ENCODE measurements at regions not wholly inside any gene's neighbourhood (a gene's known extent, or its start where the extent isn't known, plus 50 kb on each side); places are given as distances from the start of the nearest gene placed in this dataset.

DNA sequence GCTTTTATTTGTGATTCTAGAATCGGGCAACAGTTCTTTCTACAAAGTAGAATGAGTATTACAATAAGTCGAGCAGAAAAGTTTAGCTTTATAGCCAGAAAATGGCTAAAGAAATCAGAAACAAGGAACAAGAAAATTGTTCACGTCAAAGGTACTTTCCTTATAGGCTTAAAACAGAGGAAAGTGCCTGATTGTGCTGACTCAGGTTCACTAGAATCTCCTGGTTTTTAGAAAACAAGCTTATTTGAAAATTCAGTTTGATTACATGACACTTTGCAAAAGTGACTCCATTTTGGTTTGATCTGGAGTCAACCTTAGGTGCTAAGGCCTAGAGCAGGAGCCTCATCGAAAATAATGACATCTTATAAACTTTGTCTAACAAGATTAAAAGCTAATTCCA is 564.7 kb upstream of the FLRT2 start:
- TF ChIP-seq TCF7L2 (IDR thresholded peaks at IDR 0.05; ENCODE audit: borderline replicate concordance, low read depth, low read length) (no peak), ZNF133 (tag by site-specific recombination; IDR thresholded peaks at IDR 0.05) (no peak), SALL2 (tag by site-specific recombination; IDR thresholded peaks at IDR 0.05; ENCODE audit: borderline replicate concordance) (no peak), ZNF280D (tag by site-specific recombination; IDR thresholded peaks at IDR 0.05) (no peak), SCRT2 (tag by site-specific recombination; IDR thresholded peaks at IDR 0.05) (no peak), ZBTB7A (tag by site-specific recombination; IDR thresholded peaks at IDR 0.05; ENCODE audit: low read depth) (no peak), ZNF610 (tag by site-specific recombination; IDR thresholded peaks at IDR 0.05; ENCODE audit: borderline replicate concordance) (no peak)
- TF ChIP-seq, protein P1, sequence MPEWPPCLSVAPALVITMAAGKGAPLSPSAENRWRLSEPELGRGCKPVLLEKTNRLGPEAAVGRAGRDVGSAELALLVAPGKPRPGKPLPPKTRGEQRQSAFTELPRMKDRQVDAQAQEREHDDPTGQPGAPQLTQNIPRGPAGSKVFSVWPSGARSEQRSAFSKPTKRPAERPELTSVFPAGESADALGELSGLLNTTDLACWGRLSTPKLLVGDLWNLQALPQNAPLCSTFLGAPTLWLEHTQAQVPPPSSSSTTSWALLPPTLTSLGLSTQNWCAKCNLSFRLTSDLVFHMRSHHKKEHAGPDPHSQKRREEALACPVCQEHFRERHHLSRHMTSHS (tag by site-specific recombination; IDR thresholded peaks at IDR 0.05): no peak
- TF ChIP-seq, protein P2, sequence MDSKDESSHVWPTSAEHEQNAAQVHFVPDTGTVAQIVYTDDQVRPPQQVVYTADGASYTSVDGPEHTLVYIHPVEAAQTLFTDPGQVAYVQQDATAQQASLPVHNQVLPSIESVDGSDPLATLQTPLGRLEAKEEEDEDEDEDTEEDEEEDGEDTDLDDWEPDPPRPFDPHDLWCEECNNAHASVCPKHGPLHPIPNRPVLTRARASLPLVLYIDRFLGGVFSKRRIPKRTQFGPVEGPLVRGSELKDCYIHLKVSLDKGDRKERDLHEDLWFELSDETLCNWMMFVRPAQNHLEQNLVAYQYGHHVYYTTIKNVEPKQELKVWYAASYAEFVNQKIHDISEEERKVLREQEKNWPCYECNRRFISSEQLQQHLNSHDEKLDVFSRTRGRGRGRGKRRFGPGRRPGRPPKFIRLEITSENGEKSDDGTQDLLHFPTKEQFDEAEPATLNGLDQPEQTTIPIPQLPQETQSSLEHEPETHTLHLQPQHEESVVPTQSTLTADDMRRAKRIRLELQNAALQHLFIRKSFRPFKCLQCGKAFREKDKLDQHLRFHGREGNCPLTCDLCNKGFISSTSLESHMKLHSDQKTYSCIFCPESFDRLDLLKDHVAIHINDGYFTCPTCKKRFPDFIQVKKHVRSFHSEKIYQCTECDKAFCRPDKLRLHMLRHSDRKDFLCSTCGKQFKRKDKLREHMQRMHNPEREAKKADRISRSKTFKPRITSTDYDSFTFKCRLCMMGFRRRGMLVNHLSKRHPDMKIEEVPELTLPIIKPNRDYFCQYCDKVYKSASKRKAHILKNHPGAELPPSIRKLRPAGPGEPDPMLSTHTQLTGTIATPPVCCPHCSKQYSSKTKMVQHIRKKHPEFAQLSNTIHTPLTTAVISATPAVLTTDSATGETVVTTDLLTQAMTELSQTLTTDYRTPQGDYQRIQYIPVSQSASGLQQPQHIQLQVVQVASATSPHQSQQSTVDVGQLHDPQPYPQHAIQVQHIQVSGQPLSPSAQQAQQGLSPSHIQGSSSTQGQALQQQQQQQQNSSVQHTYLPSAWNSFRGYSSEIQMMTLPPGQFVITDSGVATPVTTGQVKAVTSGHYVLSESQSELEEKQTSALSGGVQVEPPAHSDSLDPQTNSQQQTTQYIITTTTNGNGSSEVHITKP (tag by site-specific recombination; IDR thresholded peaks at IDR 0.05): no peak
- CTCF ChIA-PET: interaction anchor here (0.9 kb wide), 1 partner anchor 8 kb away, joined by 3 read pairs; no protein-coding TSS in a partner anchor

GRCh38 chr14:84969501-84969900 is 560.4 kb upstream of the FLRT2 start:
- no peaks in the 10 kb centered on the region for H3K36me3 ChIP-seq (ENCODE audit: control insufficient read depth in 2 of 2, insufficient read depth in 1 of 2, low read length in 2 of 2)
- H3K27ac ChIP-seq (ENCODE audit: extremely low read depth, low read depth, low read length): no peak overlapping the region
- no peaks in the 10 kb centered on the region for H3K9me3 ChIP-seq (ENCODE audit: control insufficient read depth, insufficient read depth, low read depth, low read length)
- ChIA-PET POLR2A (no interaction called here), CTCF (no interaction called here)
- H3K4me1 ChIP-seq (ENCODE audit: control insufficient read depth, insufficient read depth, low read length): no peaks in the 10 kb centered on the region
- TF ChIP-seq ZNF112 (tag by site-specific recombination; IDR thresholded peaks at IDR 0.05) (no peak), ZSCAN23 (tag by site-specific recombination; IDR thresholded peaks at IDR 0.05) (no peak), ZNF571 (tag by site-specific recombination; IDR thresholded peaks at IDR 0.05) (no peak), ZNF747 (tag by site-specific recombination; IDR thresholded peaks at IDR 0.05) (no peak), ZNF837 (tag by site-specific recombination; IDR thresholded peaks at IDR 0.05) (no peak), ZFP69B (tag by site-specific recombination; IDR thresholded peaks at IDR 0.05) (no peak), YY2 (tag by site-specific recombination; IDR thresholded peaks at IDR 0.05) (no peak), ZNF677 (tag by site-specific recombination; IDR thresholded peaks at IDR 0.05) (no peak), ZNF221 (tag by site-specific recombination; IDR thresholded peaks at IDR 0.05; ENCODE audit: borderline replicate concordance) (no peak), ZNF26 (tag by site-specific recombination; IDR thresholded peaks at IDR 0.05) (no peak), ZNF555 (tag by site-specific recombination; conservative IDR thresholded peaks at IDR 0.05) (no peak), ZNF501 (tag by site-specific recombination; IDR thresholded peaks at IDR 0.05) (no peak), MEIS1 (CRISPR knock-in tag; IDR thresholded peaks at IDR 0.05; ENCODE audit: borderline replicate concordance) (no peak), KLF9 (tag by site-specific recombination; IDR thresholded peaks at IDR 0.05; ENCODE audit: low read depth) (no peak)
- no peak overlapping the region for H3K4me3 ChIP-seq (ENCODE audit: low read depth, low read length)

More for the DNA sequence above, 564.7 kb upstream of the FLRT2 start:
- H3K4me1 ChIP-seq (ENCODE audit: control insufficient read depth, insufficient read depth, low read length): no peaks in the 10 kb centered on the region; the same call in 1 of the 2 replicates
- H3K4me3 ChIP-seq (ENCODE audit: low read depth, low read length): no peak overlapping the region
- H3K27ac ChIP-seq (ENCODE audit: extremely low read depth, low read depth, low read length): no peak overlapping the region
- POLR2A ChIA-PET: no interaction called here
- H3K9me3 ChIP-seq (ENCODE audit: control insufficient read depth, insufficient read depth, low read depth, low read length): no peaks in the 10 kb centered on the region
- H3K36me3 ChIP-seq (ENCODE audit: control insufficient read depth in 2 of 2, insufficient read depth in 1 of 2, low read length in 2 of 2): no peaks in the 10 kb centered on the region
